ENCODE measurements at regions not wholly inside any gene's neighbourhood (a gene's known extent, or its start where the extent isn't known, plus 50 kb on each side); places are given as distances from the start of the nearest gene placed in this dataset.

DNA sequence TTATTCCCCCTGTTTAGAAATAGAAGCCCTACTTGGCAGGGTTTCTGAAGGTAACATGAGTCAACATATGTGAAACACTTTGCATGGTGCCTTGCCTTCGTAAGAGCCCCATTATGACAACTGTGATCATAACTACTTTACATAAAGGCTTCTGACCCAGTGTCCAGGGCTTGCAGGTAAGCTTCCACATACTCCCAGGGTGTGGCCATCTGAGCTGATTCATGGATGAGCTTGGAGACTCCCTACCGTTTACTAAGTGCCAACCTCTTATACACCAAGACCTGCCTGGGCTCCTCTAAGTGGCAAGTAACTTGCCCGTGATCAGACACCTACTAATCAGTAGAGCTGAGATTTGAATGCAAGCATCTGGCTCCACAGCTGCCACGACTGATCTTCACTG, 62.8 kb upstream of the C5orf58 start:
- H3K27me3 ChIP-seq (ENCODE audit: low read depth, low read length), result no peaks in the 10 kb centered on the region
- H3K4me1 ChIP-seq (ENCODE audit: low read length), result peaks cover 32% of the 10 kb centered on the region
- no peak overlapping the region for H3K9ac ChIP-seq (ENCODE audit: low read length)
- TF ChIP-seq CTCF (IDR thresholded peaks at IDR 0.05; ENCODE audit: low read depth, low read length) (no peak), EZH2phosphoT487 (IDR thresholded peaks at IDR 0.05; ENCODE audit: low read depth) (no peak)
- H3K4me3 ChIP-seq (ENCODE audit: low read length), result no peak overlapping the region
- H3K9me3 ChIP-seq (ENCODE audit: insufficient read depth, low read length), result no peaks in the 10 kb centered on the region
- H4K20me1 ChIP-seq (ENCODE audit: insufficient read depth, low read length), result no peaks in the 10 kb centered on the region
- no peak overlapping the region for H3K4me2 ChIP-seq (ENCODE audit: low read length)
- H3K79me2 ChIP-seq (ENCODE audit: low read length), result no peaks in the 10 kb centered on the region
- no peak overlapping the region for H3K27ac ChIP-seq (ENCODE audit: low read length)
- H3K36me3 ChIP-seq (replicated peaks; ENCODE audit: low read depth, low read length), result no peaks in the 10 kb centered on the region
- H2AFZ ChIP-seq (ENCODE audit: low read depth, low read length), result no peak overlapping the region

DNA sequence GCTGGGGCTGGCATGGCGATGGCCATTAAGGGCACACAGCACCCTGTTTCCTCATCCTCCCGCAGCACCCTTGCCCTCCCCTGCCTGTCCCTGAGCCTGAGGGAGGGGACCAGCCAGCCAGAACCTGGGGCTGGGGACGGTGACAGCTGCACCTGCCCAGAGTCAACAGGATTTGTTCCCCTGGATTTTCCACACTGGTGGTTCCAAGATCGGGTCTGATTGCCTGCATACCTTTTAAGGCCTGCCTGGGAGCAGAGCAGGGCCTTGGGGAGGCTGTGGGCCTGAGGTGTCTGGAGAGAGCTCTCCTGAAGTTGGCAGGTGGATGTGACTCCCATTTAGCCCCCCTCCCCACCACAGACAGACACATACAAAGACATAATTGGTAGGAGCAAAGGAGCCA, 61.0 kb upstream of the C5orf58 start:
- Histone ChIP-seq H3K27ac (ENCODE audit: low read length) (no peak overlapping the region), H2AFZ (ENCODE audit: low read depth, low read length) (no peak overlapping the region), H3K4me1 (ENCODE audit: low read length) (peaks cover 28% of the 10 kb centered on the region), H3K79me2 (ENCODE audit: low read length) (no peaks in the 10 kb centered on the region), H3K4me2 (ENCODE audit: low read length) (no peak overlapping the region), H3K36me3 (replicated peaks; ENCODE audit: low read depth, low read length) (no peaks in the 10 kb centered on the region), H3K4me3 (ENCODE audit: low read length) (no peak overlapping the region), H4K20me1 (ENCODE audit: insufficient read depth, low read length) (no peaks in the 10 kb centered on the region), H3K9me3 (ENCODE audit: insufficient read depth, low read length) (no peaks in the 10 kb centered on the region), H3K9ac (ENCODE audit: low read length) (no peak overlapping the region), H3K27me3 (ENCODE audit: low read depth, low read length) (no peaks in the 10 kb centered on the region)
- TF ChIP-seq CTCF (IDR thresholded peaks at IDR 0.05; ENCODE audit: low read depth, low read length), result no peak
- no peak for TF ChIP-seq EZH2phosphoT487 (IDR thresholded peaks at IDR 0.05; ENCODE audit: low read depth)

DNA sequence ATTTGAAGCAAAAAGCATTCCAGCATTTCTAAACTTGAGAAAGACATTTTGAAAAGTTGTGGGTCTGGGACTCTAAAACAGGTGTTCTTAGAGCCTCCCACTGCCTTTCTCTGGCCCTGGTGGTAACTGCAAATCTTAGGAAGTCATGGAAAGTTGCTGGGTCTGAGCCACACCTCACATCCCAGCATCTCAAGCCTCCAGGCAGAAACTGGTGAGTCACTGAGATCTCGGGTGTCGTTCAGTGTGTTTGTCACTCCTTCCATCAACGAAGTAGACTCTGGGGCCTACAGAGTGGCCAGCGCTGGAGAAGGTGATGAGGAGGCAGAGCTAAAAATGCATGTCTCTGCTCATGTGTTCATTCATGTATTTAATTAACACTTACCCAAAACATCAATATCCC, 59.6 kb upstream of the C5orf58 start:
- H3K36me3 ChIP-seq (replicated peaks; ENCODE audit: low read depth, low read length), result no peaks in the 10 kb centered on the region
- no peaks in the 10 kb centered on the region for H3K27me3 ChIP-seq (ENCODE audit: low read depth, low read length)
- H3K9ac ChIP-seq (ENCODE audit: low read length), result no peak overlapping the region
- peaks cover 19% of the 10 kb centered on the region for H3K4me1 ChIP-seq (ENCODE audit: low read length)
- H3K4me2 ChIP-seq (ENCODE audit: low read length), result no peak overlapping the region
- no peak overlapping the region for H2AFZ ChIP-seq (ENCODE audit: low read depth, low read length)
- H4K20me1 ChIP-seq (ENCODE audit: insufficient read depth, low read length), result no peaks in the 10 kb centered on the region
- H3K4me3 ChIP-seq (ENCODE audit: low read length), result no peak overlapping the region
- H3K79me2 ChIP-seq (ENCODE audit: low read length), result no peaks in the 10 kb centered on the region
- H3K9me3 ChIP-seq (ENCODE audit: insufficient read depth, low read length), result no peaks in the 10 kb centered on the region
- TF ChIP-seq EZH2phosphoT487 (IDR thresholded peaks at IDR 0.05; ENCODE audit: low read depth) (no peak), CTCF (IDR thresholded peaks at IDR 0.05; ENCODE audit: low read depth, low read length) (no peak)
- H3K27ac ChIP-seq (ENCODE audit: low read length), result no peak overlapping the region

DNA sequence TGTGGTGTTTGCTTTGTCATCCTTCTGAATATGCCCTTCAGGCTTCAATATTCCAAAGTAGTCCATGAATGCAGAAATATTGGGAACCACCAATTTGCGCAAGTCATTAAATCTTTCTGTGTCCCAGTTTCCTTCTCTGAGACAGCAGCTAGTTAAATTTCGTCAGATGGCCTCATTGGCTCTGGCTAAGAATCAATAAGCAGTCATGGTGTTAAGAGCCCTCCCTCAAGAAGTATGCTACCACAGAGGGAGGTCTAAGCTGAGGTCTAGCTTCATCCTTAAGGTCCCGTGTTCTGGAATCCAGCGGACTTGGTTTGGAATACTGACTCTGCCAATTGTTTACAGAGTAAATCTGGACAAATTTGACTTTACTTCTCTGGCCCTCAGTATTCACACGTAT, 59.1 kb upstream of the C5orf58 start:
- TF ChIP-seq CTCF (IDR thresholded peaks at IDR 0.05; ENCODE audit: low read depth, low read length), result no peak
- no peak for TF ChIP-seq EZH2phosphoT487 (IDR thresholded peaks at IDR 0.05; ENCODE audit: low read depth)
- no peak overlapping the region for H3K4me2 ChIP-seq (ENCODE audit: low read length)
- no peak overlapping the region for H2AFZ ChIP-seq (ENCODE audit: low read depth, low read length)
- H3K4me1 ChIP-seq (ENCODE audit: low read length), result peaks cover 15% of the 10 kb centered on the region
- no peaks in the 10 kb centered on the region for H3K36me3 ChIP-seq (replicated peaks; ENCODE audit: low read depth, low read length)
- H3K4me3 ChIP-seq (ENCODE audit: low read length), result no peak overlapping the region
- H4K20me1 ChIP-seq (ENCODE audit: insufficient read depth, low read length), result no peaks in the 10 kb centered on the region
- H3K27ac ChIP-seq (ENCODE audit: low read length), result no peak overlapping the region
- no peaks in the 10 kb centered on the region for H3K27me3 ChIP-seq (ENCODE audit: low read depth, low read length)
- H3K79me2 ChIP-seq (ENCODE audit: low read length), result no peaks in the 10 kb centered on the region
- H3K9me3 ChIP-seq (ENCODE audit: insufficient read depth, low read length), result no peaks in the 10 kb centered on the region
- no peak overlapping the region for H3K9ac ChIP-seq (ENCODE audit: low read length)
